AG04450 (cell line): ENCODE measurements at regions not wholly inside any gene's neighbourhood (a gene's known extent, or its start where the extent isn't known, plus 50 kb on each side); places are given as distances from the start of the nearest gene placed in this dataset.

Experiments
- CTCF ChIA-PET: fragments of 300-600, 350-600 bp; formaldehyde crosslinking; extraction: SDS; loops from one replicate; lab custom pipeline; 2022; ENCODE audit warnings: antibody characterized with exemption, inconsistent platforms; lab: Charles Lee
- POLR2A ChIA-PET: fragments of 350-600 bp; formaldehyde crosslinking; extraction: SDS; loops from one replicate; lab custom pipeline; 2021; ENCODE audit warnings: antibody characterized with exemption, inconsistent platforms; lab: Yijun Ruan, JAX
- DNase-seq: peaks from one replicate; pipeline ENCODE4 v3.0.0-alpha.2; 2011; ENCODE audit warnings: low read depth, low spot score
- H3K27ac ChIP-seq: one replicate; pipeline ENCODE4 v1.5.1; 2012; ENCODE audit warnings: low read depth, low read length, control low read depth
- H3K27me3 ChIP-seq: one replicate; pipeline ENCODE4 v1.6.0; 2012; ENCODE audit warnings: low read length; ENCODE audit not compliant: control insufficient read depth, insufficient read depth
- H3K4me3 ChIP-seq: 2 replicates; pipeline ENCODE4 v1.5.1; 2011; ENCODE audit warnings: mild to moderate bottlenecking, low read depth, low read length, control low read depth
- H3K9me3 ChIP-seq: 2 replicates; pipeline ENCODE4 v1.5.1; 2012; ENCODE audit warnings: low read length; ENCODE audit not compliant: control insufficient read depth, insufficient read depth
- CTCF ChIP-seq: IDR thresholded peaks from 2 replicates; pipeline ENCODE4 v1.5.1; 2011; ENCODE audit warnings: low read depth, low read length, control low read depth, inconsistent platforms

- CTCF ChIA-PET, result no interaction called here
Observed at GRCh38 chr5:165139721-165140120, 1634.3 kb downstream of the MAT2B start.

DNA sequence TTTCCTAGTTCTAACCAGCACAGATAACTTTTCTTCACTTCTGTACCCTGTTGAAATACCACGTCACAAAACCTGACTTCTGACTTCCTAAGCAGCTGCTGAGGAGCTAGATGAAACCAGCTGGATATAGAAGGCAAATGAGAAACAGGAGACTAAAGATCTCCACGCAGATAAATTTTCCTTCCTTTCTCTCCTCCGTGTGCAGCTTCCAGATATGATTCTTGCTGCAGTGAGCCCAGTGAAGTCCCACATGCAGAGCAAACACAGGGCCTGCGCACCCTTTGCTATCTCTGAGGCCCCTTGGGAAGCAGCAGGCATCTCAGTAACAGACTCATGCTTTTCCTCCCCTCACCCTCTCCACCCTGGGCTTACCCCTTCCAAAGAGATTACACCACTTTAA lies 1638.3 kb downstream of the MAT2B start:
- DNase-seq, result no peak
- Histone ChIP-seq H3K4me3 (no peak overlapping the region), H3K27ac (no peak overlapping the region), H3K27me3 (no peaks in the 10 kb centered on the region), H3K9me3 (no peaks in the 10 kb centered on the region)
- no peak for TF ChIP-seq CTCF
- ChIA-PET POLR2A (no interaction called here), CTCF (no interaction called here)

More at GRCh38 chr5:165139721-165140120, 1634.3 kb downstream of the MAT2B start:
- Histone ChIP-seq H3K27ac (no peak overlapping the region), H3K9me3 (no peaks in the 10 kb centered on the region), H3K4me3 (no peak overlapping the region), H3K27me3 (no peaks in the 10 kb centered on the region)
- POLR2A ChIA-PET, result no interaction called here
- TF ChIP-seq CTCF, result no peak
- DNase-seq, result no peak

DNA sequence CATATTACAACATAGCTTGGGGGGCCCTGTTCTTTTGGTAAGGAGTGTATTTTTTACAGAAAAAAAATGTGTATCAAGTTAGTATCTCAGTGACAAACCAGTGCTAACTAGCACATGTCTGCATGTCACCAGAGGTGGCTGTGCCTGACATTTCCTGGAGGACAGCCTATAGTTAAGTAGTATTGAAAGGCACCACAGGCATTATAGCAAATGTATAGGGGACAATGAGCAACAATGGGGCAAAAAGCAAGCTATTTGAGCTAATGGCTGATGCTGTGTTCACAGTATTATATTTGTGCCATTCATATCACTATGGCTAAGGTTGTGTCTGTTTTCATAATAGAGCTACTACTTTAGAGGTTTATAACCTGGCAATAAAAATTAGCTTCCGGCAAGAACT lies 1644.0 kb downstream of the MAT2B start:
- ChIA-PET POLR2A (no interaction called here), CTCF (no interaction called here)
- TF ChIP-seq CTCF, result no peak
- H3K4me3 ChIP-seq, result no peak overlapping the region
- H3K27ac ChIP-seq, result no peak overlapping the region
- DNase-seq, result no peak
- H3K27me3 ChIP-seq, result no peaks in the 10 kb centered on the region
- H3K9me3 ChIP-seq, result no peaks in the 10 kb centered on the region

DNA sequence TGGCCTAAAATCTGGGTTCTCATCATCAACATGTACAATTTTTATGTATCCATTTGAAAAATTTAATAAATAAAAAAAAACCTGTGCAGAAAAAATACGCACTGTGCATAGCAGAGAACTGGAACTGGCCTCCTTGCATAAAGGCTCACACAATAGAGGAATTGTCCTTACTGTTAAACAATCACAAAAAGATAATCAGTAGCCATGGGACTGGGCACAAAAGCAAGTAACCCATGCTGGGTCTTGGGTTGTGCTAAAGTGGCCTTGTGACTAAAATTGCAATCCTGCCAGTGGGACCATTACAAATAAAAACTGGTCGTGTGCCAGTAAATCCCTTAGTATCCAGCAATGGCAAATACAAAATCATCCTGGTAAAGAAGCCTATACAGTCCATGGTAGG lies 1646.6 kb downstream of the MAT2B start:
- TF ChIP-seq CTCF, result no peak
- no peaks in the 10 kb centered on the region for H3K27me3 ChIP-seq

GRCh38 chr5:165157219-165157618 lies 1651.8 kb downstream of the MAT2B start:
- CTCF ChIA-PET, result no interaction called here
- no peak overlapping the region for H3K27ac ChIP-seq
- no peak for DNase-seq
- H3K9me3 ChIP-seq, result 0 out of 2 replicates have a peak, but pooled peaks cover 3% of the 10 kb centered on the region
- no peak overlapping the region for H3K4me3 ChIP-seq
- POLR2A ChIA-PET, result no interaction called here
- TF ChIP-seq CTCF, result no peak
- H3K27me3 ChIP-seq, result no peaks in the 10 kb centered on the region

More for the DNA sequence above, 1646.6 kb downstream of the MAT2B start:
- 0 out of 2 replicates have a peak, but pooled peaks cover 3% of the 10 kb centered on the region for H3K9me3 ChIP-seq
- CTCF ChIA-PET, result no interaction called here
- H3K27ac ChIP-seq, result no peak overlapping the region
- POLR2A ChIA-PET, result no interaction called here
- no peak overlapping the region for H3K4me3 ChIP-seq
- DNase-seq, result no peak
